NCI-H226 (cell line): ENCODE measurements at regions not wholly inside any gene's neighbourhood (a gene's known extent, or its start where the extent isn't known, plus 50 kb on each side); places are given as distances from the start of the nearest gene placed in this dataset.
A peak's percentile ranks its signal among the peaks of the same experiment; 100 is the strongest.

Source experiments
- DNase-seq: peaks from one replicate; pipeline ENCODE4 v3.0.0-alpha.2; 2015

GRCh38 chr4:41360214-41360920 lies 103.6 kb downstream of the UCHL1 start:
- DNase-seq, result peak; percentile 58

- peak; percentile 52 for DNase-seq
These were observed 104.4 kb downstream of the UCHL1 start for GRCh38 chr4:41360921-41361793.

- DNase-seq, result no peak
These were observed 105.2 kb downstream of the UCHL1 start for GRCh38 chr4:41361794-41362526.

- DNase-seq, result no peak
These were observed 106.1 kb downstream of the UCHL1 start for GRCh38 chr4:41362621-41363383.

GRCh38 chr4:41363384-41363981 lies 106.8 kb downstream of the UCHL1 start:
- no peak for DNase-seq

GRCh38 chr4:41364876-41365275 lies 108.1 kb downstream of the UCHL1 start:
- DNase-seq, result no peak

- no peak for DNase-seq
These were observed 109.0 kb downstream of the UCHL1 start for GRCh38 chr4:41365681-41366080.

GRCh38 chr4:41366911-41367517 lies 110.3 kb downstream of the UCHL1 start:
- DNase-seq, result no peak

GRCh38 chr4:41369680-41370079 lies 113.0 kb downstream of the UCHL1 start:
- DNase-seq, result peak; percentile 6

- no peak for DNase-seq
These were observed 116.5 kb downstream of the UCHL1 start for GRCh38 chr4:41373221-41373620.

- no peak for DNase-seq
These were observed 117.8 kb downstream of the UCHL1 start for GRCh38 chr4:41374490-41374889.

GRCh38 chr4:41375561-41375960 lies 118.8 kb downstream of the UCHL1 start:
- no peak for DNase-seq

- DNase-seq, result no peak
These were observed 120.5 kb downstream of the UCHL1 start for GRCh38 chr4:41377196-41377595.

GRCh38 chr4:41379230-41379629 lies 122.5 kb downstream of the UCHL1 start:
- DNase-seq, result no peak

- peak; percentile 4 for DNase-seq
These were observed 123.9 kb downstream of the UCHL1 start for GRCh38 chr4:41380511-41381157.

GRCh38 chr4:41381384-41381783 lies 124.7 kb downstream of the UCHL1 start:
- no peak for DNase-seq

GRCh38 chr4:41384992-41385391 lies 128.3 kb downstream of the UCHL1 start:
- DNase-seq, result no peak

- no peak for DNase-seq
These were observed 128.8 kb downstream of the UCHL1 start for GRCh38 chr4:41385481-41385880.

- no peak for DNase-seq
These were observed 131.4 kb downstream of the UCHL1 start for GRCh38 chr4:41388080-41388479.

GRCh38 chr4:41389356-41389755 lies 132.6 kb downstream of the UCHL1 start:
- DNase-seq, result no peak

- DNase-seq, result no peak
These were observed 133.9 kb downstream of the UCHL1 start for GRCh38 chr4:41390661-41391060.
